Thoracic aorta (tissue), 2 donors: ENCODE measurements at regions not wholly inside any gene's neighbourhood (a gene's known extent, or its start where the extent isn't known, plus 50 kb on each side); places are given as distances from the start of the nearest gene placed in this dataset.
A peak's percentile ranks its signal among the peaks of the same experiment; 100 is the strongest.

Experiments used
- ATAC-seq: fragments of 150-250 bp; one replicate; pipeline ENCODE4 v1.8.0; 2017; ENCODE audit warnings: low read depth; ENCODE audit not compliant: insufficient number of reproducible peaks, low FRiP score
- DNase-seq: peaks from one replicate; pipeline ENCODE4 v3.0.0-alpha.2; 2020; ENCODE audit warnings: low spot score
- H3K27ac ChIP-seq, 2 donors: fragments of 200-600 bp; sonication (generic); 1 replicate in 1 of 2; 2 replicates in 1 of 2; pipeline ENCODE4 v1.5.1; 2016; ENCODE audit warnings: mild to moderate bottlenecking in 2 of 2, moderate library complexity in 2 of 2
- H3K27me3 ChIP-seq: fragments of 200-600 bp; sonication (generic); replicated peaks from 2 replicates; pipeline ENCODE4 v1.6.0; 2016; ENCODE audit warnings: mild to moderate bottlenecking; ENCODE audit not compliant: insufficient read depth
- H3K36me3 ChIP-seq: fragments of 200-600 bp; sonication (generic); one replicate; pipeline ENCODE4 v1.5.1; 2016
- H3K4me1 ChIP-seq, 2 donors: fragments of 200-600 bp; sonication (generic); 1 replicate in 1 of 2; 2 replicates in 1 of 2; pipeline versions ENCODE4 v1.5.1 to v1.6.0; 2016; ENCODE audit warnings: low read depth in 2 of 2, mild to moderate bottlenecking in 1 of 2; ENCODE audit not compliant: control insufficient read depth in 1 of 2
- H3K4me3 ChIP-seq: fragments of 200-600 bp; sonication (generic); 2 replicates; pipeline ENCODE4 v1.5.1; 2016; ENCODE audit warnings: mild to moderate bottlenecking
- H3K9me3 ChIP-seq: fragments of 200-600 bp; sonication (generic); 2 replicates; pipeline ENCODE4 v1.5.1; 2016
- CTCF ChIP-seq: fragments of 200-600 bp; sonication (generic); IDR thresholded peaks from one replicate; pipeline ENCODE4 v1.5.1; 2019; ENCODE audit warnings: antibody characterized with exemption

- Histone ChIP-seq H3K27ac (no peak overlapping the region), H3K4me1 (no peaks in the 10 kb centered on the region), H3K36me3 (no peaks in the 10 kb centered on the region), H3K27me3 (no peaks in the 10 kb centered on the region), H3K4me3 (no peak overlapping the region), H3K9me3 (no peaks in the 10 kb centered on the region)
- ATAC-seq (no peak), DNase-seq (no peak)
- no peak for TF ChIP-seq CTCF
Observed at GRCh38 chr12:25659621-25660020, 106.5 kb upstream of the LMNTD1 start.

- no peak overlapping the region for H3K4me3 ChIP-seq
- no peak for TF ChIP-seq CTCF
- DNase-seq: no peak
- ATAC-seq: no peak
- H3K27ac ChIP-seq: no peak overlapping the region
- H3K27me3 ChIP-seq: no peaks in the 10 kb centered on the region
- H3K36me3 ChIP-seq: no peaks in the 10 kb centered on the region
- no peaks in the 10 kb centered on the region for H3K4me1 ChIP-seq
- no peaks in the 10 kb centered on the region for H3K9me3 ChIP-seq
Observed at GRCh38 chr12:25670076-25671055, 117.3 kb upstream of the LMNTD1 start.

DNA sequence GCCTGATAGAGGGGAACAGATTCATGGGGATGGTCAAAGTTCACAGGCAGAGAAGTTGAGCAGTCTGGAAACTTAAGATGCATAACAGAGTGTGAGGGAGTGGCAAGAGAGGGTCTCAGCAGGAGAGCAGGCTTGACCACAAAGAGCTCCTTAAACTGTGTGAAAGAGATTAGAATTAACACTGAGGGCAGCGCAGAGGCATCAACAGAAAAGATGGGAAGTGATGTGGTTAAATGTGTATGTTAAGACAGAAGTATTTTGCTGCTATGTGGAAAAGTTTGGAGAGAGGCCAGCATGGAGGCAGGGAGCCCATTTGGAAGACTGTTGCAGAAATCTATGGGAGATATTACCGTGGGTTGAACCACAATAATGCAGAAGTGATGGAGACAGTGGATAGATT, 122.7 kb upstream of the LMNTD1 start:
- Histone ChIP-seq H3K27ac (no peak overlapping the region), H3K27me3 (no peaks in the 10 kb centered on the region), H3K4me1 (no peaks in the 10 kb centered on the region), H3K36me3 (no peaks in the 10 kb centered on the region), H3K4me3 (no peak overlapping the region), H3K9me3 (no peaks in the 10 kb centered on the region)
- no peak for ATAC-seq
- no peak for DNase-seq
- no peak for TF ChIP-seq CTCF

DNA sequence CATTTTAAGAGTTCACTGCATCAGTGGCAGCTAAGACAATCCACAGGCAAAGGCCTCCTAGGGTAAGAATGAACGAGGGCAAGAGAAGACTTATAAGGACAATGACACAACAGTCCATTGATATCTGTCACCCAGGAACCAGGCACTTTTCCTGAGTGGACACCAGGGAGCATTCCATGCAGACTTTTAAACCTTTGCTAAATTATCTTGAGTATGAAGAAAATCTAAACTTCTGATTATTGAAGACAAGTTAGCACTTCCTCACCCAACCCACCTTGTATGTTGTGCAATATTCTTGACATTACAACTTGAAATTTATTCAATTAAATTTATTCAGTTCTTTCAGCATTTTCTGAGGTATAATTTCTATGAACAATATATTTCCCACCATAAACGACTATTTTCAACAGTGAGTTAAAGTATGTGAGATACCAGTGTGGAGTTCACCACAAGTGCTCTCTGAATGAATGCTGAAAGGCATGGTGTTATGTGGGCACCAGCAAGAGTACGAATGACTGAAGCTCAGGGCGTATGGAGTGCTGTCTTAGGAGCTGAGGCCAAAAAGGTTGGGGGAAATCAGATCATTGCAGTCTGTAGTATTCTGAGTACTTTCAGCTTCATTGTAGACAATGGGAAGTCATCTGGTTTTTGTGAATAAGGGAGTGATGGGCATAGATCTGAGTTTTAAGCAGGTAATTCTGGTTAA, 124.3 kb upstream of the LMNTD1 start:
- H3K27ac ChIP-seq: no peak overlapping the region
- ATAC-seq: no peak
- H3K36me3 ChIP-seq: no peaks in the 10 kb centered on the region
- no peaks in the 10 kb centered on the region for H3K9me3 ChIP-seq
- H3K4me3 ChIP-seq: no peak overlapping the region
- no peaks in the 10 kb centered on the region for H3K27me3 ChIP-seq
- H3K4me1 ChIP-seq: no peaks in the 10 kb centered on the region
- no peak for DNase-seq
- TF ChIP-seq CTCF: peak; percentile 13

GRCh38 chr12:25681580-25681979, 128.5 kb upstream of the LMNTD1 start:
- no peak for DNase-seq
- no peak for TF ChIP-seq CTCF
- H3K9me3 ChIP-seq: no peaks in the 10 kb centered on the region

More at GRCh38 chr12:25681580-25681979, 128.5 kb upstream of the LMNTD1 start:
- Histone ChIP-seq H3K27ac (no peak overlapping the region), H3K4me3 (no peak overlapping the region), H3K27me3 (no peaks in the 10 kb centered on the region), H3K36me3 (no peaks in the 10 kb centered on the region), H3K4me1 (no peaks in the 10 kb centered on the region)
- no peak for ATAC-seq
